ENCODE measurements at regions not wholly inside any gene's neighbourhood (a gene's known extent, or its start where the extent isn't known, plus 50 kb on each side); places are given as distances from the start of the nearest gene placed in this dataset.

GRCh38 chr11:8826139-8826786 is 84.7 kb upstream of the AKIP1 start:
- peak; percentile 88 for DNase-seq (ENCODE audit: low spot score)

- DNase-seq (ENCODE audit: low spot score): peak; percentile 27
These were observed 84.0 kb upstream of the AKIP1 start for GRCh38 chr11:8826901-8827560.

GRCh38 chr11:8828046-8828445 is 82.9 kb upstream of the AKIP1 start:
- DNase-seq (ENCODE audit: low spot score): no peak

GRCh38 chr11:8828580-8829361 is 82.2 kb upstream of the AKIP1 start:
- no peak for DNase-seq (ENCODE audit: low spot score)

GRCh38 chr11:8829556-8829955 is 81.4 kb upstream of the AKIP1 start:
- no peak for DNase-seq (ENCODE audit: low spot score)

GRCh38 chr11:8830641-8831040 is 80.3 kb upstream of the AKIP1 start:
- no peak for DNase-seq (ENCODE audit: low spot score)

GRCh38 chr11:8831861-8832260 is 79.1 kb upstream of the AKIP1 start:
- peak; percentile 12 for DNase-seq (ENCODE audit: low spot score)

- peak; percentile 82 for DNase-seq (ENCODE audit: low spot score)
These were observed 78.3 kb upstream of the AKIP1 start for GRCh38 chr11:8832571-8833260.

- peak; percentile 68 for DNase-seq (ENCODE audit: low spot score)
These were observed 77.2 kb upstream of the AKIP1 start for GRCh38 chr11:8833568-8834315.

- no peak for DNase-seq (ENCODE audit: low spot score)
These were observed 76.6 kb upstream of the AKIP1 start for GRCh38 chr11:8834379-8834778.

- DNase-seq (ENCODE audit: low spot score): peak; percentile 38
These were observed 72.7 kb upstream of the AKIP1 start for GRCh38 chr11:8838248-8838647.

GRCh38 chr11:8839306-8839956 is 71.6 kb upstream of the AKIP1 start:
- no peak for DNase-seq (ENCODE audit: low spot score)

GRCh38 chr11:8839957-8840945 is 70.7 kb upstream of the AKIP1 start:
- DNase-seq (ENCODE audit: low spot score): peak; percentile 60

GRCh38 chr11:8841899-8842298 is 69.1 kb upstream of the AKIP1 start:
- DNase-seq (ENCODE audit: low spot score): no peak

- DNase-seq (ENCODE audit: low spot score): no peak
These were observed 52.2 kb upstream of the AKIP1 start for GRCh38 chr11:8858808-8859207.
